OCI-LY7 (cell line): ENCODE measurements at regions not wholly inside any gene's neighbourhood (a gene's known extent, or its start where the extent isn't known, plus 50 kb on each side); places are given as distances from the start of the nearest gene placed in this dataset.

Source experiments
- CTCF ChIP-seq: fragments of 200-600 bp; sonication (generic); conservative IDR thresholded peaks from 2 replicates; pipeline ENCODE4 v1.5.1; 2014; ENCODE audit warnings: mild to moderate bottlenecking, antibody characterized with exemption, low read length, moderate library complexity, mixed read lengths
- EZH2phosphoT487 ChIP-seq: fragments of 200-600 bp; sonication (generic); IDR thresholded peaks from 2 replicates; pipeline ENCODE4 v1.6.1; 2018; ENCODE audit warnings: low read depth, borderline replicate concordance, mild to moderate bottlenecking, mixed run types, antibody characterized with exemption, low read length, moderate library complexity, mixed read lengths

- TF ChIP-seq CTCF (no peak), EZH2phosphoT487 (no peak)
Observed at GRCh38 chr6:76742919-76743318, 670.5 kb upstream of the IMPG1 start.
